Left cardiac atrium (tissue), 4 donors: ENCODE measurements at regions not wholly inside any gene's neighbourhood (a gene's known extent, or its start where the extent isn't known, plus 50 kb on each side); places are given as distances from the start of the nearest gene placed in this dataset.

ENCODE experiments used
- ATAC-seq, 2 donors: fragments of 200-7000 bp; cut with Tn5 transposase; one replicate each; pipeline ENCODE4 v1.9.1; 2020; ENCODE audit warnings: mild to moderate bottlenecking in 2 of 2, moderate library complexity in 2 of 2
- DNase-seq: peaks from one replicate; pipeline ENCODE4 v3.0.0-alpha.2; 2020
- intact Hi-C, 2 donors: fragments of 100-400 bp; cut with DNase I; formaldehyde crosslinking; loops; one replicate each; pipeline versions ENCODE4 v1.14.1 to v1.15.1; 2022 to 2023
- donor health status: DM: no; HTN: yes; CAD: no.
- donor health status: DM: no; HTN: yes; CAD: no; lungs with severe emphysema.
- donor health status: DM: yes; HTN: yes; CAD: no.
- donor health status: Dilated cardiomyopathy.

DNA sequence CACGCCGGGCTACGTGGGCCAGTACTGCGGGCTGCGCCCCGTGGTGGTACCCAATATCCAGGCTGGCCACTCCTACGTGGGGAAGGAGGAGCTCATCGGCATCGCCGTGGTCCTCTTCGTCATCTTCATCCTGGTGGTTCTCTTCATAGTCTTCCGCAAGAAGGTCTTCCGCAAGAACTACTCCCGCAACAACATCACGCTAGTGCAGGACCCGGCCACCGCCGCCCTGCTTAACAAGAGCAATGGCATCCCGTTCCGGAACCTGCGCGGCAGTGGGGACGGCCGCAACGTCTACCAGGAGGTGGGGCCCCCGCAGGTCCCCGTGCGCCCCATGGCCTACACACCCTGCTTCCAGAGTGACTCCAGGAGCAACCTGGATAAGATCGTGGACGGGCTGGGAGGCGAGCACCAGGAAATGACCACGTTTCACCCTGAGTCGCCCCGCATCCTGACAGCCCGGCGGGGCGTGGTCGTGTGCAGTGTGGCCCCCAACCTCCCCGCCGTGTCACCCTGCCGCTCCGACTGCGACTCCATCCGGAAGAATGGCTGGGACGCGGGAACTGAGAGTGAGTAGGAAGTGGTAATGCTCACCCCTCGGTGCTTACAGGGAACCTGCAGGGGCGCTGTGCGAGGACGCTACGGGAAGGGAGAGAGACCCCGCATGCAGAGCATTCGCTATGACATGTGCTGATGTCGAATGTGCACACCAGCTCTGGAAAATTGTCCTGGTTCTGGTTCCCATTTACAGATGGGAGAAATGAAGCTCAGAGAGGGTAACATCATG is 86.4 kb upstream of the MTNR1B start:
- intact Hi-C loops = loop anchor here in 1 of 2 donors (10.0 kb wide), 2 partner anchors 558 to 668 kb away; no protein-coding TSS in a partner anchor
- DNase-seq (no peak), ATAC-seq (no peak)

- ATAC-seq (no peak), DNase-seq (no peak)
- intact Hi-C loops = loop anchor here in 1 of 2 donors (10.0 kb wide), 2 partner anchors 561 to 671 kb away; no protein-coding TSS in a partner anchor
These were observed 83.9 kb upstream of the MTNR1B start for GRCh38 chr11:92885600-92885999.

GRCh38 chr11:92886243-92886905 is 83.1 kb upstream of the MTNR1B start:
- intact Hi-C loops = loop anchor here in 1 of 2 donors (10.0 kb wide), 2 partner anchors 562 to 672 kb away; no protein-coding TSS in a partner anchor
- ATAC-seq = peak; percentile 75 to 84
- DNase-seq = no peak

DNA sequence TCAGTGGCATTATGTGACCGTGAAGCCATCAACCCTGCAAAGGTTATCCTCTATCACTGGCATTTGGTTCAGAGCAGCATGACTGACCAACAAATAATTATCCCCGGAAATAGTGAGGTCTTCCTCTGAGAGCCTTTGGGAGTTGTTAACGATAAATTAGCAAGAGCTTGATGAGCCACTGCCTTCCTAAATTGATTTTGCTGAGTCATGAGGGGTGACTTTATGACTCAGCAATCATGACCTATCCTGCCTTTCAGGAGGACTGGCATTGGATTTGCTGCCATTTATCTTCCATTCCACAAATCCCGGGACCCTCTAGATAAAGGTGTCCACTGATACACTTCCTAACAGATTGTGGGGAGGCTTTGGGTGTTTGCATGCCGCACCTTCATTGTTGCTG is 80.8 kb upstream of the MTNR1B start:
- intact Hi-C loops = loop anchor here in 1 of 2 donors (10.0 kb wide), 2 partner anchors 564 to 674 kb away; no protein-coding TSS in a partner anchor
- no peak for ATAC-seq
- no peak for DNase-seq

GRCh38 chr11:92890846-92891245 is 78.6 kb upstream of the MTNR1B start:
- DNase-seq (no peak), ATAC-seq (no peak)
- intact Hi-C loops = no loop called here

- no peak for ATAC-seq
- intact Hi-C loops = no loop called here
- no peak for DNase-seq
These were observed 76.4 kb upstream of the MTNR1B start for GRCh38 chr11:92892802-92893684.

- DNase-seq (no peak), ATAC-seq (no peak)
- intact Hi-C loops = no loop called here
These were observed 75.3 kb upstream of the MTNR1B start for GRCh38 chr11:92894197-92894596.

- ATAC-seq (no peak), DNase-seq (no peak)
- intact Hi-C loops = no loop called here
These were observed 72.0 kb upstream of the MTNR1B start for GRCh38 chr11:92897487-92897886.

GRCh38 chr11:92902417-92902816 is 67.0 kb upstream of the MTNR1B start:
- ATAC-seq (no peak), DNase-seq (no peak)
- intact Hi-C loops = no loop called here

- intact Hi-C loops = no loop called here
These were observed 61.8 kb upstream of the MTNR1B start for GRCh38 chr11:92907671-92908070.

DNA sequence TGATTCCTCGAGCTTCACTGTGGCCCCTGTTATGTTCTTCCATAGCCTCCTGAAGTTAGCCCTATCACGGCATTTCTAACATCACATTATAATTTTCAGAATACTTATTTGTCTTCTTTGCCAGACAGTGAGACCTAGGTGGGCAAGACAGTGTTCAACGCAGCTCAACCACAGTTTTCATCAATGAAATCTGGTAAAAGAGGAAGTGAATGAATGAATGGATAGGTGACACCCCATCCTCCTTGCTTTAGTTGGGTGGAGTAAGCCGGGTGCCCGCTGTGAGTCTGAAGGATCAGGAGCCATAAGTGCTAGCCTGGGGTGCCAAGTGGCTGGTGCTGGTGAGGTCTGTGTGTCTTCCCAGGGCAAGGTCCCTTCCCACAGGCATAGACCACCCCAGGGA is 60.2 kb upstream of the MTNR1B start:
- DNase-seq = no peak

More at GRCh38 chr11:92907671-92908070, 61.8 kb upstream of the MTNR1B start:
- DNase-seq (no peak), ATAC-seq (no peak)

DNA sequence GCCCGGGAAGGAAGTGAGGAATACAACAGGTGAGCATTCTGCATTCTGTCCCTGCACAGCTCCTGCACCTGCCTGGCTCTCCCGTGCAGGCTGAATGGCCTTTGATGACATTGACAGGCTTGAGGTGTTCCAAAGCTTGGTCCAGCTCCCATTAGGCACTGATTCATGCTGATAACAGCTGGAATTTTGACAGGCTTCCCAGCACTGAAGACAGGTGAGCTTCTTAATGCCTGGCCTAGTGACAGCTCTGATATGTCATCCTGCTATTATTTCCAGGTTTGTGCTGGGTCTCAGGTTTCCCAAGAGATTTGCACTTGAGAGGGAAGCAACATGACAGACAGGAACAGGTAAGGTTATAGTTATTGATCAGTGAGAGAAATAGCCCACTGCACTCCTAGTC is 58.0 kb upstream of the MTNR1B start:
- ATAC-seq = no peak
- DNase-seq = no peak
- intact Hi-C loops = no loop called here

More for the DNA sequence above, 60.2 kb upstream of the MTNR1B start:
- no peak for ATAC-seq
- intact Hi-C loops = no loop called here

DNA sequence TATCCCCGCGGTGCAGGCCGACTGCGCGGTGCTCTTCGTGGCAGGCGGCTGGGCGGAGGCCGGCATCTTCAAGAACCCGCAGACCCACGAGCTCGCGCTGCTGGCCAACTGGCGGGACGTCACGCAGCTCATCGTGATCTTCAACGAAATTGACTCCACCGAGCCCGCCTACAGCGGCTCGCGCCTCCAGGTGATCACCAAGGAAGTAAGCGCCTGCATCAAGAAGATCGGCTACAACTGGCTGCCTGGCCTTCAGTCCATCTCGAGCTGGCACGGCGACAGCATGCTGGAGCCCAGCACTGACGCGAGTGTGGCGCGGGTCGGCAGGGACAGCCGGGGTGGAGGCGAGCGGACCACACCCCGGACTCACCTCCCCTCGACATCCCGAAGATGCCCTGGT is 53.9 kb upstream of the MTNR1B start:
- DNase-seq (no peak), ATAC-seq (no peak)
- intact Hi-C loops = no loop called here

GRCh38 chr11:92916299-92916698 is 53.2 kb upstream of the MTNR1B start:
- ATAC-seq = no peak

DNA sequence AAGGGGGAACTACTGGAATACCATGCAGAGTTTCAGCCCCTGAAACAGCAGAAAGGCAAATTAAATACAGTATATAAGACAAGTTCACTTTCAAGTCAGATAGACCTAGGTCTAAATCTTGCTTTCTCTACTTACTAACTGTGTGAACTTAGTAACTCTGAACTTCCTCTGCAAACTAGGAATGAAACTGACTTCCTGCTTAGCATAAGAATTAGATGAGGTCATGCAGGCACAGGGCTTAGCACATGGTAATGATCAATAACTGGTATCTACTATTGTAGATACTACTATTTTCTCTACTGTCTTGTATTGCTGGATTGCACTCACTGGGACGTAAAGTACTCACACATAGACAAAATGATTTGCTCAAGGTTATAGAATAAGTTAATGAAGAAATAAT is 51.5 kb upstream of the MTNR1B start:
- intact Hi-C loops = no loop called here
- DNase-seq = no peak
- no peak for ATAC-seq

More at GRCh38 chr11:92916299-92916698, 53.2 kb upstream of the MTNR1B start:
- intact Hi-C loops = no loop called here
- no peak for DNase-seq

GRCh38 chr11:92919048-92919447 is 50.4 kb upstream of the MTNR1B start:
- intact Hi-C loops = no loop called here
- DNase-seq (no peak), ATAC-seq (no peak)
